Adrenal gland (tissue), 5 donors: ENCODE measurements at regions not wholly inside any gene's neighbourhood (a gene's known extent, or its start where the extent isn't known, plus 50 kb on each side); places are given as distances from the start of the nearest gene placed in this dataset.

Source experiments
- CTCF ChIP-seq, 6 experiments: fragments of 450-650 bp in 4 of 6; fragments of 200-600 bp in 2 of 6; sonication (generic) in 1 of 6; IDR thresholded peaks; 1 replicate in 5 of 6; 2 replicates in 1 of 6; pipeline versions ENCODE4 v1.5.1 to v1.8.0; 2016 to 2021; ENCODE audit warnings: antibody characterized with exemption in 6 of 6, mild to moderate bottlenecking in 2 of 6, moderate library complexity in 1 of 6
- POLR2A ChIP-seq, 2 donors: fragments of 450-650 bp; IDR thresholded peaks; one replicate each; pipeline ENCODE4 v1.6.1; 2017; ENCODE audit warnings: antibody characterized with exemption in 2 of 2, mild to moderate bottlenecking in 2 of 2, moderate library complexity in 1 of 2
- donor health status: DM: no; HTN: no; CAD: no.

- TF ChIP-seq CTCF (IDR thresholded peaks at IDR 0.05): no peak
- no peak for TF ChIP-seq POLR2A (IDR thresholded peaks at IDR 0.05)
Observed at GRCh38 chr2:181397331-181397730, 59.9 kb upstream of the ITGA4 start.
